Activated CD4-positive, alpha-beta T cell treated with anti-CD3 and anti-CD28 coated beads for 48 hours (primary cell): ENCODE measurements at regions not wholly inside any gene's neighbourhood (a gene's known extent, or its start where the extent isn't known, plus 50 kb on each side); places are given as distances from the start of the nearest gene placed in this dataset.

Experiments used
- DNase-seq: peaks from one replicate; pipeline ENCODE4 v3.0.0-alpha.2; 2020

DNA sequence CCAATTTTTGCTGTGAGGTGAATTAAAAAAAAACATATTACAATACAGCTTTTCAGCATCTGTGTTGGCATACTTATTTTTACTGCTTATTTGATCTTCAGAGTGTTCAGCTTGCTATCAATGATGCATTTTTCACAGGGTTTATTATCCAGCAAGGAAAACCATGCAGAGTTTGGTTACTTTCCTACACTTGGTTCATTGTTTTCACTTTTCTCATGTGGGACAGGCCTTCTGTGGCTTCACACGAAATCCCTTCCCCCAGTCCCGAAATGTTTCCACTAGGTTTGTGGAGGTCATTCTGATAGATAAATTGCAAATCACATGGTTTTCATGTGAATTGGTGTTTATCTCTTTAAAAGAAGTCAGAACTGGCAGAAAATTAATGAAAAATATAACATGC is 205.8 kb downstream of the SPCS3 start:
- DNase-seq = no peak

DNA sequence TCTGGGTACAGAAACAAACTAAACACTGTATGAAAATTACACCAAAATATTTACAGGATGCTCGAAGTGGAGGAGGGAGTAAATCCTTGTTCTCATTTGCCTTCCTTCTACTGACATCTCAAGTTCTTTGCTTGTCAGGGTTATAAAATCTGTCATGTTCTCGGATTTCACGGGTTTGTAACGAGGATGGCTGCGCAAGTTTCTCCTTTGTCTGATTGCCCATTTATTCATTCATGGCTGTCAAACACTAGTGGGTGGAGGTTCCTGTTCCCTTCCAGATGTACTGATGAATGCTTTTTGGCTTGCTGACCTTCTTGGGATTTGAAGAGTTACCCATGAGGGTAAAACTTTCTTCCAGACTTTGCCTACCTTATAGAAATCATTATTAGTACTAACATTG is 206.9 kb downstream of the SPCS3 start:
- DNase-seq = no peak

DNA sequence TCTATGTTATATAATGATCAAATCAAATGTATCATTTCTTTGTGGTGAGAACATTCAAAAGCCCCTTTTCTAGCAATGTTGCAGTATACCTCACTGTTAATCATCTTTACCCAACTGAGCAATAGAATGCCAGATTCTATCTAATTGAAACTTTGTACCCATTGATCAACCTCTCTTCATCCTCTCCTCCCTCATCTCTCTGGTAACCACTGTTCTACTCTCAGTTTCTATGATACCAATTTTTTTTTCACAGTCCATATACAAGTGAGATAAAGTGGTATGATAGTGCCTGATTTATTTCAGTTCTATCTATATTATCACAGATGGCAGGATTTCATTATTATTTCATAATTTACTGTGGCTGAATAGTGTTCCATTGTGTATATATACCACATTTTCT is 209.8 kb downstream of the SPCS3 start:
- DNase-seq = no peak

DNA sequence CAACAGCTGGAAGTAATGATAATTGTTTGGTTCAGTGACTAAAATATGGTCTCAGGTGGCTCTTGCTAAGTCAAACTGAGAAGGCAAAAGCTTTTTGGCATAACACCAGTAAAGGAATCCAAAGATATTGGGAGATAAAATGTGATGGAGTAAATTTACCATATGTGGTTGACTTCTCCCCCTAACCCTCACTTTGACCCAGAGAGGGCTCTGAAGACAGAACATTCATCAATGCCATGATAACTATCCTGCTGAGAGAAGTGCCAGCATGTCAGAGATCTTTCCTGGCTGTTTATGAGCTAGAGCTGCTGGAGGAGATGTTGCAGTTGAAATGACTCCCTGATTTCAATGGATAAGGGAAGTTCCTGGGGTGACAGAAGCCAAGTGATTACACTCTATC is 213.4 kb downstream of the SPCS3 start:
- DNase-seq = no peak

DNA sequence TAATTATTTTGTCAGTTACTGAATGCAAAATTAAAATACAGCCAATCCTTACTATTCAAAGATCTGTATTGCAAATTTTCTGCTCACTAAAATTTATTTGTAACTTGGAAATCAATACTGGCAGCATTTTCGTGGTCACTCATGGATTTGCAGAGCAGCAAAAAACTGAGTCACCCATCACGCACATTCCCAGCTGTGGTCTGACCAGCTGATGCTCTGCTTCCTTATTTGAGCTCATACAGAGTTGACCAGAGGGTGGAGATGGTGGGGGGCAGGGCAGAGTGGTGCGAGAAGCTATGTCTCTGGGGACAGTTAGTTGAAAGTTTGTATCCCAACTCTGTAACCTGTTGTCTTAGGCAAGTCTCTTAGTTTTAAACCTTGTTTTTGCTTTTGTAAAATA is 214.8 kb downstream of the SPCS3 start:
- no peak for DNase-seq

DNA sequence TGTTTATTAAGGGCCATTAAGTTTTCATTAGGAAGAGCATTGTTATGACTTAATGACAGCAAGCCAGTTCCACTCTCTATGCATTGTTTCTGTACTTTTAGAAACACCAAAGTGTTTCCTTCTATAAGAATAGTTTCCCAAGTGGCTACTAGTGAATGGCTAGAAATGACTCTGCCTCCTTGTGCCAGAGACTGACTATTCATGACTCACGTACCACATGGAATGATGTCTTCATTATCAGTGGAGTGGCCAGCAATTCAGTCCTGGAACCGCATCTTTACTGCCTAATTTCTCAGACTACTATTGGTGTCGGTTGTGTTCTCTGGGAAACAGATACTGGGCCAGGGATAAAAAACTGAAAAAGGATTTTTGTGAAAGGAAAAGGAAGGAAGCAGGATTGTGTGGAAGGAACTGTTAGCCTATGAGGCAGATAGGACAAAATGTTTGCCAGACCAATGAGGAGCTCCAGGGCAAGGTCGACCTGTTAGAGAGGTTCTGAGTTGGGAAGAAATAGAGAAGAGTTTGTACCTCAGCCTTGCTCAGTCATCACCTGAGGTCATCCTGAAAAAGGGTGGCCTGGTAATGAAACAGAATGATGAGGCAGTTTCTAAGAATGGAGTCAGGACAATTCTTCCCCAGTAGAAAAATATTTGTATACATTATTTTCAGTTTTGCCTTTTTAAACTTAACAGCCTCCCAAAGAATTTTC is 218.6 kb downstream of the SPCS3 start:
- DNase-seq = no peak

DNA sequence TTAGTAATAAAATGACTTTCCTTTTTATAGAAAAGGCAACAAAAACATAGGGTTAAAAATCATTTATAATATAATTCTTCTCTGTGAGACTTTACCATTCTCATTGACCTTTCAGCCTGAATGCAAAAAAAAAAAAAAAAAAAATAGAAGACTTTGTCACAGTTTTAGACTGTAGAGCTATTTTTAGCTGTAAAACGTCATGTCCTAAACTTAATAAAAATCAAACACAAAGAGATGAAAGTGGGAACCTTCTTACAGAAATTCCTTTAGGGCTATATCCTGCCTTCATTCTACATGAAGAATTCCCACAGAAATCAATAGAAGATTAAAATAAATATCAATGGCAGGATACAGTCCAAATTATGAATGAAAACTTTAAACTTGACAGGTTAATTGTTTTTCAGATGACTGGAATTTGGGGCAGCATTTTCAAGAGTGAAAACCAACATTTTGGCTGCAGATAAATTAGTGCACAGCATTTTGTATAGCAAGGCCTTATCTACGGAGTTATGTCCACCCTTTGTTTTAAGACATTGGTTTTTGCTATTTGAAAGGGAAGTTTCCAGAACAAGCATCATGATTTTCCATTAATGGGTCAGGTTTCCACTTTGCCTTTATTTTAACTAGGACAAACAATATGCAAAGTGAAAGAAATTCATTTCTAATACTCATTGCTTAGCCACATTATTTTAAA is 219.5 kb downstream of the SPCS3 start:
- no peak for DNase-seq

DNA sequence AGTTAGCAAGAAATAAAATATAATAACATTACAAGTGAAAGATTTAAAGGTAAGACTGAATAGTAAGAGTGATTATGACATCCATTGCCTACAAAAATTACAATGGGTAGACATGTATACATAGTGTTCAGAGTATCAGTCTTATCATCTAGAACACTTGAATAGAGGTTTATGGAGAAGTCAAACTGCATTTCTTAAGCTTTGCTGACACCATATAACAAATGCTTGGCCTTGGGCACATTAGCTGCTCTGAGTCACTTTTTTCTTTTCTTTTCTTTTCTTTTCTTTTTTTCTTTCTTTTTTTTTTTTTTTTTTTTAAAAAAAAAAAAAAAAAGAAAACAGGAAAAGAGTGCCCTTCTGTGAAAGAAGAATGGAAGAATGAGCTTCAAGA is 220.0 kb downstream of the SPCS3 start:
- DNase-seq = no peak

DNA sequence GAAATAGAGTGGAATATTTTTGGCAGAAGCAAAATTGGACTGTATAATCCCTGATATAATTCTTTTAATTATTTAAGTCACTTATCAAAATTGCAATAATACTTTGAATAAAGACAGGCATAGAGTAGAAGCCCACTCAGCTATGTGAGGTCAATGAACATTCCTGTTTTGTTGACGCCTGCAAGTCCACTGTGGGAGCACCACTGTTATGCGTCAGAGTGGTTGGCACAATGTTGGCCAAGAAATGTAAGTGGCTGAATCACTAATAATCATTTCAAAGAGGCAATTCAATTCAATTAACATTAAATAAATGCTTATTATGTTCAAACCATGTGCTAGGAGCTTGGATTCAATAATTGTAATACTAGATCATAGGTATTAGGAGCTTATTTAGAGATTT is 221.0 kb downstream of the SPCS3 start:
- DNase-seq = no peak

DNA sequence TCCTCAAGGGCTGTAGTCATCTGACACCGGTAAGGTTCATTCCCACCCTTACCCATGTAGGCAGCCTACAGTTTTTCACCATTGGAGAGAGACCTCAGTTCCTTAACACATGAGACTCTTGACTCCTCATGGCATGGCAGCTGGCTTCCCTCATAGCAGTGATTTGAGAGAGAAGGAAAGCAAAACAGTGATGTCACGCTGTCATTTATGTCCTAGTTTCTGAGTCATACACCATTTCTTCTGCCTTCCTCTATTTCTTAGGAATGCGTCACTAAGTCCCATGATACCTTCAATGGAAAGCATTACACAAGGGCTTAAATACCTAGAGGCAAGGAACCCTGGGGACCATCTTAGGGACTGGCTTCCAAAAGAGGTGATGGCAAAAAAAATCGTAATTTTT is 226.1 kb downstream of the SPCS3 start:
- no peak for DNase-seq

DNA sequence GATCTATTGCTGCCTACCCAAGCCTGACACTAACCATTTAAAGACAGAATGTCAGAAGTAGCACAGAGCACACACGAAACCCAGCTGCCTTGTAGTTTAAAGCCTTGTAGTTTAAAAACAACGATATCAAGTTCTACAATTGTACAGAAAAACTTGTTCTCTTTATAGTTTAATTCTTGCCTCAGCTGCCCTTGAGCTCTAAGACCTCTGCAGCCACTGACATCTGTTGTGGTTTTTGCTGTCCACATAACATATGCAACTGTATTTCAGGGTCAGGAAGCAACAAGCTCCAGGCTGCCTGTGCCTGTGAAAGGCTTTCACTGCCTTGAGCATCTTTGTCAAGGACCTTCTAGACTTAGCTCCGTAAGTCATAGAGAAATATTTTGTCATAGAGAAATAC is 227.2 kb downstream of the SPCS3 start:
- DNase-seq = no peak

DNA sequence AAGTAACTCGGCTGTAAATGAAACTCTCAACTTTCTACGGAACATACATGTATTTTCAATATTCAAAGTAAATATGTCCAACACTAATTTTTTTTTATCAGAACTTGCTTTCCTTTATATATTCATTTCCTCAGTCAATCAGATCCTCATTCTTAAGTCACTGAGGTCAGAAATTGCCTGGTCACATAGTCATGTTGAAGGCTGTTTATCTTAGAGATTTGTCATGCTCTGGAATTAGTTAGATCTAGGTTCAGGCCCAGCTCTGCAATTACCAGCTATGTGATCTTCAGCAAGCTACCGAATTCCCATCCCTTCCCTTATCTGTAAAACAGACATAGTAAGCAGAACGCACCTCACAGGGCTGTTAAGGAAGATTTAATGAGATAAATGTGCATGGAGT is 228.8 kb downstream of the SPCS3 start:
- no peak for DNase-seq

DNA sequence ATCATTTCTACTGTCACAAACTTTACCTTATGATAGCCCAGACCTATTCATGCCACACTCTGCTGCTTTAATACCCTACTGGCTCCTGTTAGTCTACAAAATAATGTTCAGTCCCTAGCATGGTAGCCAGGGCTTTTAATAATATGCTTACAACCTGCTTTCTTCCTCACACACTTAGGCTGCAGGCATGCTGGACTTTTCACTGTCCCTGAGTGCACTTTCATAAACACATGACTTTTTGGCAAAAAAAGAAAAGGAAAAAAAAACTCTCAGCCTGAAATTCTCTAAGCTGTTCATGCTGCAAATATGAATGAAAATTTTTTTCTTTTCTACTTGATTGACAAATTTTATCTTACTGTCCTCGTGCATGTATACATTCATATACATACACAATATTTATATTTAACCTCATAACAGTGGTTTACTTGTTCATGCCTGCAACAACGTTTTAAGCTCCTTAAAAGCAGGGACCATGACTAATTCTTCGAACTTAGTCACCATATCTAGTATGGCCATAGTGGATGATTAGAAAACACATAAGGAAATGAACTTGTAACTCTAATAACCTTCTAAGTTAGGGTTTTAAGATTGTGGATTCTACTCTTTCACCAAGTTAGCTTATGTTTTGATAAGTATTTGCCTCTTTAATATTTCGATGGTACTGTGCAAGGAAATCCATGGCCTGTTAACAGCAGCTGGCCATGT is 229.5 kb downstream of the SPCS3 start:
- no peak for DNase-seq

DNA sequence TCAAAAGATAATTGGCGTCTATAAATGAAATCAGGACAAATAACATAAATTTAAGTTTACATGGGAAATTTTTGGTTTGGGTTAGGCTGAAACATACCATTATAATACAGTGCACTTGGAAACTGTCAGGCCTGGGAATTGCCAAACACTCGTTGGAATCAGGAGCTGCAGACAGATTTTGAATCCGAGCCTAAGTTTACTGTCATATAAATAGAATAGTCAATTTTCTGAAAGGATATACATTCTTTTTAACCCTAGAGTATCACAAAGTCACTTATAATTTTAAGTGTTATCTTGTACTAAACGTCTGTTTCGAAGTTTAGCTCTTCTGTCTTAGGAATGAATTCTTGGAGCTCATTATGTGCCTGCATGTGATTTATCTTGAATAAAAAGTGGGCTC is 234.1 kb downstream of the VEGFC start:
- no peak for DNase-seq

DNA sequence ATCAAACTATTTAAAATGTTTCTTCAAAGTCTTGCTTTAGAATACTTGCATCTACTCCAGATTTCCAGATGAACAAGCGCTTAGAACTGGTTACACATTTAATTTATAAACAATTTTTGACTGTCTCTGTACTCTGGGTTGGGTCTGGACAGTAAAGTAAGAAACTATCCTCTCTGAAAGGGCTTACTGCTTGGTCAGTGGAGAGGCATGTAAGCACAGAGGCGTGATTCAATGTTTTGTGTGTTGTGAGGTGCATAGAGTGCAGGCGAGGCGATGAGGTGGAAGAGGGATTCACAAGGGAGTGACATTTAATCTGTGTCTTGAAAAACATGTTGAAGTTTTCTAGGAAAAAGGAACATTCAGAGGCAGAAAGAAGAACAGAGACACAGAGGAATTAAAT is 231.4 kb downstream of the VEGFC start:
- no peak for DNase-seq

DNA sequence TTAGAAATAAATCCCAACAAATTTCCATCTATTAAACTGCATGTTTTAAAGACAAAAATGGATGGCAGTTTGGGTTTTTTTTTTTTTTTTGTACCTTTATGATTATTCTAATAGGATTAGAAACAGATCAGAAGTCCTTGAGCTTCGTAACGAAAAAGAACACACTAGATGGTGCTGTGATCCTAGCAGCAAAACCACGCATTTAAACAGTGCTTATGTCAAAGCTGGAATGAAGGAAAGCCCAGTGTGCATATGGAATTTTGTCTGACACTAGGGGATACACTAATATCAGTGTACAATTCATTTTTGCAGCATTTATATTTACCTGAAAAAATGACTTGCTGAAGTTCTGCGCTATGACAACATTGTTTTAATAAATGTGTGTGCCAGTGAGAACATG is 229.1 kb downstream of the VEGFC start:
- DNase-seq = no peak

DNA sequence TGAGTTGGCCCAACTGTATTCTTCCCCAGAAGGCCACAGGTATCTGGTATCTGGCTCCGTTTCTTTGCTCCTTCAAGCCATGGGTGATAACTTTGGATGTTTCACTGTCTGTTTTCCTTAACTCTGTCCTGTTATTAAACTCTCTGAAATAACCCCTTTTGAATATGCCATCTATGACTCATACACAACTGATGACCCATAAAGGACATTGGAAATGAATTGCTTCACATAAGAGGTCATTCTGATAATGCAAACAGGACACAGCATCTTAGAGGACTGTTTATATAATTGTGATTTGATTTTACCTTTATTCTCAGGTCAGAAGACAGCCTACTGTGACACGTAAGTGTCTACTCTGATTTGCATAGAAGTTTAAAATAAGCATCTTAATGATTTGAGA is 227.7 kb downstream of the VEGFC start:
- DNase-seq = no peak

DNA sequence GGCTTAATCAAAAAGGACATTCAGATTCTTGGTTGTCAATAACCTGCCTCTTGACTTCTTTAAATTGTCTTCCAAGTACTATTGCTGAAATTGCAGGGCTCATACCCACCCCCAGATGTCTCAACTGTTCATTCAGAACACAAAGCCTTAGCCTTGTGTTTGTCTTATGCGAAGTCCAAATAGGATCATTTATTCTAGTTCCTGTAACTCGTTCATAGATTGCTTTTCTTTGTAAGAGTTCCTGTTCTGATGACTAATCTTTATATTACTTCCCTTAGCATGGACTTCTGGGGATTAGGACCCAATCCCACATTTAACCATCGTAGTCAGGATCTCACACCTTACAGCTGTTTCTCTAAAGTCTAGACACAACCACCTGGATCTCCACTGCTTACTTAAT is 226.0 kb downstream of the VEGFC start:
- no peak for DNase-seq

DNA sequence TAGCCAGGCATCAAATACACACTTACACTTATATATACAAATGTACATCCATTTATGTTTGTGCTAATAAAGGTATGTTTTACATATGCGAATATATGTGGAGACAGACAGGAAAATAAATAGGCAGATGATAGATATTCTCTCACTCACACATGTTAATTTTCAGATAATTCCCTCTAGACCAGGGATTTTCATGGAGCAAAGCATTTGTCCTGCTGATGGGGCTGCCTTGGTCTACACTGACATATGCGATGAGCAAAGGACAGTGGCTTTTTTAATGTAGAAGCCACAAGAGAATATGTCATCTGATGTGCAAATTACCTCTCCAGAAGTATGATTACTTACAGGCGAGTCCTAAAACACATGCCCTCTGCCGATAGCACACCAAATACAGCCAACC is 224.5 kb downstream of the VEGFC start:
- DNase-seq = no peak

DNA sequence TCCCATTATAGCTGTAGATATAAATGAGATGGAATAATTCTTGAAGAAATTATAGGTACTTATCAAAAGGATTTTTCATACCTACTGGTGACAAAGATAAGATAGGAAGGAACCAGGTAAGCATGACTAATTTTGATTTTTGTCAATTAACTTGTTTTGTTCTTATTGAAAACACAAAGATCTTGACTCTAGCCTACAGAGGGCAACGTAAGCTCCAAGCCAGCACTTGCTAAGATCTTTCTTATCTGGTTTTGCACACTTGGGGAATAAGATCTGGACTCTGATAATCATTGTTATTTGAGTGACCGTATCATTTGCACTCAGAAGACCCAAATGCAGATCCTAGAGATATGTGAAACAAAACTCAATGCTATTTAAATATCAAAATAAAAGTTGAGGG is 223.4 kb downstream of the VEGFC start:
- DNase-seq = no peak

DNA sequence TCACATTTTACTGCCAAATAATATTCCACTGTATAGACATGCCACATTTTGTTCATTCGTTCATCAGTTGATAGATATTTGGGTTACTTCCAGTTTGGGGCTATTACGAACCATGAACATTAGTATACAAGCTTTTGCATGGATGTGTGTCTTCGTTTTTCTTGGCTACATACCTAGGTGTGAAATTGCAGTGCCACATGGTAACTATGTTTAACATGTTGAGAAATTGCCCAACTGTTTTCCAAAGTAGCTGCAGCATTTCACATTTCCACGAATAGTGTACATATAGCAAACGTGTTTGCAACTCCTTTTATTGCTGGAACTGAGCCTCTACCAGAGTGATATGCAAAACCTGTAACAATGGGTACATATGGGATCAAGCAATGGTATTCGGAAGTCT is 221.5 kb downstream of the VEGFC start:
- DNase-seq = no peak

DNA sequence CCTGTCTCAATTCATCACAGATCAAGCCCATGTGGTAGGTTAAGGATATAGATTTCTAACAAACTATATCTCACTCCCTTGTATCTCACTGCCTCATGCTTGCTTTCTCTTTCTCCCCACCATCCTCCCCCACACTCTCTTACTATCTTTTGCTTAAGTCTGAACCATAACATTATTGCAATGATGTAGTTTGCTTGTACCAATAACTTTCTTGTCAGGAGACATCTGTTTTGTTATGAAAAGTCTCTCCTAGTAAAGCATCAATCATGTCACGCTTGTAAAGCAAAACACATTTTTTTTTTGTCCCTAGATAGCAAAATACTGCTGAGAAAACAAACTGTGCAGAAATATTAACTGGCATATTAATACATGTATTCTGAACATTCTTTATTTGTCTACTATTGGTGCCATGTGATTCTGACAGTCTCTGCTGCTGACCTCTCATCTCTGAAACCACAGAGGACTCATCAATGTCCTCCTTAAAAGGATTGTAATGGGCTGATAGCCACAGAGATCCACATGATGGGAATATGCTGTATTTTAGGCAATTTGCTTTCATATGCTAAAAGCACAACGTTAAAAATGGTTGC is 217.5 kb downstream of the VEGFC start:
- no peak for DNase-seq

DNA sequence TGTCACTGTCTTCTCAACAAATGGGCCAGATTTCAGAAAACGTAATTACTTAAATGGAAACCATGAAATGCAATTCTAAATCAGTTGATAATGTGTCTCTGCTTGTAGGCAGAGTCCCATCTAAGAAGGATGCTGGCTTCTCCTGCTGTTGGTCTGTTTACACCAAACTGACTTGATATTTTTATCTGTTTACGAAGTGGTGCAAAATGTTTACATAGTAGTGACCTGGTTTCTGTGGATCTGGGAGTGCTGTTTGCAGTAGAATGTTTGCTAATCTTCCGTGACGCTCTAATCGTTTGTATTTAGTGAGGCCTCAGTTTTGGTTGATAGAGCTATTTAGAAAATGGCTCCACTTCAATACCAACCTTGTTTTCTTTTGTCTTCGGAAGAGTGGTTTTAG is 213.5 kb downstream of the VEGFC start:
- DNase-seq = no peak

DNA sequence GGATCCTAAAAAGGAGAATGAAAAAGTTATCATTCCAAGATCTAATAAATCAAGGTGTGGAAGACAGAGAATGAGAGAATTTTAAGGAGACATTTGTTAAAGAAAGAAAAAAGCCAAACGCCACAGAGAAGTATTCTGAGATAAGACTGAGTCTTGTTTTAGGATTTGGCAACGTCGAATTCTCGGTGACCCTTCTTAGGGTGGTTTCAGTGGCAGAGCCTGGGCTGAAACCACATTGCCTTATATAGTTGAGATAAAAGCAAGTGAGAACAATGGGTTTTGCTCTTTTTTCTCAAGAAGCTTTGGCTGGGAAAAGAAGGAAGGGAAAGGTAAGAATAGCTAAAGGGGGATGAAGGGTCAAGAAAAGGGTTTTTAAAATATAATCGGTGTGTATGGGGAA is 209.4 kb downstream of the VEGFC start:
- no peak for DNase-seq
